Activated CD4-positive, alpha-beta T cell treated with anti-CD3 and anti-CD28 coated beads for 48 hours (primary cell): ENCODE measurements at regions not wholly inside any gene's neighbourhood (a gene's known extent, or its start where the extent isn't known, plus 50 kb on each side); places are given as distances from the start of the nearest gene placed in this dataset.

ENCODE experiments used
- DNase-seq: peaks from one replicate; pipeline ENCODE4 v3.0.0-alpha.2; 2020

GRCh38 chr14:45308745-45309397 is 55.9 kb upstream of the MIS18BP1 start:
- no peak for DNase-seq
